Common myeloid progenitor, CD34-positive (primary cell): ENCODE measurements at regions not wholly inside any gene's neighbourhood (a gene's known extent, or its start where the extent isn't known, plus 50 kb on each side); places are given as distances from the start of the nearest gene placed in this dataset.

Experiments
- CTCF ChIA-PET: fragments of 350-600 bp; sonication (Branson Sonifier 250); formaldehyde crosslinking; loops from one replicate; lab custom pipeline; 2021; ENCODE audit warnings: antibody characterized with exemption; lab: Charles Lee
- POLR2A ChIA-PET: fragments of 350-600 bp; sonication (Branson Sonifier 250); formaldehyde crosslinking; loops from one replicate; lab custom pipeline; 2021; ENCODE audit warnings: antibody characterized with exemption; lab: Charles Lee
- DNase-seq, 3 donors: peaks; one replicate each; pipeline versions ENCODE4 v3.0.0 to v3.0.0-alpha.2; 2013
- H3K27ac ChIP-seq, 2 experiments: 1 replicate in 1 of 2; 2 replicates in 1 of 2; pipeline ENCODE4 v1.7.0; 2013; ENCODE audit warnings: inconsistent platforms in 2 of 2, low read length in 2 of 2, mild to moderate bottlenecking in 2 of 2, low read depth in 1 of 2, moderate library complexity in 1 of 2; ENCODE audit not compliant: severe bottlenecking in 2 of 2, insufficient read depth in 1 of 2, poor library complexity in 1 of 2
- H3K27me3 ChIP-seq, 5 experiments: replicated peaks in 2 of 5; 1 replicate in 3 of 5; 2 replicates in 2 of 5; pipeline versions ENCODE4 v1.6.1 to v1.7.0; 2013; ENCODE audit warnings: low read length in 4 of 5, mild to moderate bottlenecking in 2 of 5, moderate library complexity in 2 of 5, inconsistent platforms in 1 of 5; ENCODE audit not compliant: insufficient read depth in 5 of 5, control insufficient read depth in 4 of 5
- H3K36me3 ChIP-seq, 4 experiments: 1 replicate in 2 of 4; 2 replicates in 2 of 4; pipeline versions ENCODE4 v1.6.1 to v1.7.0; 2013; ENCODE audit warnings: low read length in 3 of 4, control low read depth in 1 of 4, mild to moderate bottlenecking in 1 of 4; ENCODE audit not compliant: control insufficient read depth in 4 of 4, insufficient read depth in 4 of 4
- H3K4me1 ChIP-seq, 4 experiments: 1 replicate in 3 of 4; 2 replicates in 1 of 4; pipeline versions ENCODE4 v1.6.1 to v1.7.1; 2013; ENCODE audit warnings: low read length in 3 of 4, mild to moderate bottlenecking in 3 of 4, control low read depth in 1 of 4, inconsistent platforms in 1 of 4, moderate library complexity in 1 of 4; ENCODE audit not compliant: control insufficient read depth in 4 of 4, insufficient read depth in 4 of 4; ENCODE audit errors: control extremely low read depth in 1 of 4
- H3K4me3 ChIP-seq, 7 experiments: 1 replicate in 4 of 7; 2 replicates in 3 of 7; pipeline versions ENCODE4 v1.5.1 to v1.7.0; 2013; ENCODE audit warnings: mild to moderate bottlenecking in 7 of 7, low read length in 6 of 7, moderate library complexity in 6 of 7, inconsistent platforms in 2 of 7, low read depth in 2 of 7, control low read depth in 1 of 7; ENCODE audit not compliant: insufficient read depth in 4 of 7, control insufficient read depth in 1 of 7; ENCODE audit errors: extremely low read depth in 1 of 7
- H3K9me3 ChIP-seq, 5 experiments: 1 replicate in 4 of 5; 2 replicates in 1 of 5; pipeline versions ENCODE4 v1.6.1 to v1.7.1; 2013; ENCODE audit warnings: low read length in 4 of 5, mild to moderate bottlenecking in 2 of 5, inconsistent platforms in 1 of 5, low read depth in 1 of 5, moderate library complexity in 1 of 5; ENCODE audit not compliant: control insufficient read depth in 4 of 5, insufficient read depth in 2 of 5; ENCODE audit errors: control extremely low read depth in 1 of 5
- WGBS: methylation state at CpG from one replicate; pipeline ENCODE4 v1.1.5; 2013; ENCODE audit not compliant: insufficient coverage; 5-methylcytosine and 5-hydroxymethylcytosine counted together

DNA sequence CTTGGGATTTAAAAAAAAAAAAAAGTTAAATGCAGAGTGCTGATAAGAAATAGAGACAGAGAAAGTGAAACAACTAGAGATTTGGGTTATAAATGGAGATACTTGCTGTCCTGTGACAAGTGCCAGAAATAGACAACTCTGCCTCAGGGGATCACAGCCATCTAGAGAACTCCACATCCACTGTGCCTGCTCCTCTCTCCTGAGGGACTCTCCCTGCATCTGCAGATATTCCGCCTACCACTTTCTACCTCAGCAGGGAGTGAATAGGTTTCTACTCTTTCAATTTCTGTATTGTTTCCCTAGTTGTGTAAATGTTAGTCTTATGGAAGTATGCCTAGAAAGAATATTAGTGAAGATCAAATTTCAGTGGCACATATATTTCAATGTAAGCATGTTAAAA, 307.2 kb downstream of the HTR1A start:
- no peaks in the 10 kb centered on the region for H3K36me3 ChIP-seq
- no peaks in the 10 kb centered on the region for H3K27me3 ChIP-seq
- no peak overlapping the region for H3K27ac ChIP-seq
- WGBS, result no CpG with 5 or more reads among the region's 1 CpG
- DNase-seq, result no peak
- ChIA-PET CTCF (no interaction called here), POLR2A (no interaction called here)
- H3K9me3 ChIP-seq, result no peaks in the 10 kb centered on the region
- H3K4me3 ChIP-seq, result no peak overlapping the region
- H3K4me1 ChIP-seq, result no peaks in the 10 kb centered on the region

GRCh38 chr5:63650581-63650980, 311.7 kb downstream of the HTR1A start:
- Histone ChIP-seq H3K36me3 (no peaks in the 10 kb centered on the region), H3K27me3 (no peaks in the 10 kb centered on the region), H3K4me3 (no peak overlapping the region), H3K27ac (no peak overlapping the region), H3K9me3 (no peaks in the 10 kb centered on the region), H3K4me1 (no peaks in the 10 kb centered on the region)
- CTCF ChIA-PET, result no interaction called here
- POLR2A ChIA-PET, result no interaction called here
- no CpG with 5 or more reads among the region's 2 CpGs for WGBS
- no peak for DNase-seq

DNA sequence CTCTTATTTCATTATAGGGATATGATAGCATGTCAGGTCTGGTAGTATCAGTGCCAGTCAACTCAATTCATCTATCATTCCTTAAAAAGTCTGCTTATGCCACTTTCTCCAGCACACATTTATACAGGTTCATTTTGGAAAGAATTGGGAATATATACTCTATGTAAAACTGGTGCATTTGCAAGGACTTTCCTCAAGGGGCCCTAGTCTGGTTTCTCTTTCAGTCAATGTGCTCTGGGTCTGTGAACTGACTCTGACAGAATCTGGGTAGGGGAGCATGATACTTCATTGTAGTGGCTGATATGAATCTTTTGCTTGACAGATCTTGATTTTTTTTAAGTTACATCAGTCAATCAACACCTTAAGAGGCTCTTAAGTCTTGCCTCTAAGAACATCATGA, 313.9 kb downstream of the HTR1A start:
- H3K36me3 ChIP-seq, result no peaks in the 10 kb centered on the region
- no peak for DNase-seq
- ChIA-PET CTCF (no interaction called here), POLR2A (no interaction called here)
- no peaks in the 10 kb centered on the region for H3K27me3 ChIP-seq
- H3K4me1 ChIP-seq, result no peaks in the 10 kb centered on the region
- H3K4me3 ChIP-seq, result no peak overlapping the region
- no peaks in the 10 kb centered on the region for H3K9me3 ChIP-seq
- no peak overlapping the region for H3K27ac ChIP-seq

DNA sequence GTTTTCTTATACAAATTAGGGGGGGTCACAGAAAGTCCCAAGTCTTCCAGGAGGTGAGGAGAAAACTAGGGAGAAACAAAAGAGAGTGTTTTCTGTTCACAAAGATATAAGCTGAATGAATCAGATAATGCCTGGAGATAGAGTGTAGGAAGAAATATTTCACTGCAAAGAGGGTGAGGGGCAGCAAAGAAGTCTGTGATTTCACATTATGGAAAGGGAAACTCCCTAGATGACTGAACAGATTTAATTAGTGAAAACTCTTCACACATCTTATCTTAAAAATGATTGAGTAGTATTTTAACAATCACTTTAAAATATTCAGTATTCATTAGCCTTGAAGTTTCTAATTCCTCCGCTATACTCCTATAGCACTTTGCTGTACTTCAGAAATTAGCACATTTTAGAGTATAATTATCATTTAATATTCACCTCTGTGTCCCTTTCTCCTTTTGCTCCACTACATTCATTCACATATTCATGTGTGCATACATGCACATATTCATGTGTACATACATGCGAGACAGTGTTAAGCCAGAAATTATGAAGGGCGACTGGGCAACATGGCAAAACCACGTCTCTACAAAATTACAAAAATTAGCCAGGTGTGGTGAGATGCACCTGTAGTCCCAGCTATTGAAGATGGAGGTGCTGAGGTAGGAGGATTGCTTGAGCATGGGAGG, 332.2 kb downstream of the HTR1A start:
- Histone ChIP-seq H3K27ac (no peak overlapping the region), H3K4me3 (no peak overlapping the region), H3K27me3 (no peaks in the 10 kb centered on the region), H3K4me1 (no peaks in the 10 kb centered on the region), H3K9me3 (no peaks in the 10 kb centered on the region), H3K36me3 (no peaks in the 10 kb centered on the region)
- CTCF ChIA-PET, result no interaction called here
- 100% methylated on average over 1 of the region's 4 CpGs for WGBS
- no peak for DNase-seq
- POLR2A ChIA-PET, result no interaction called here

- Histone ChIP-seq H3K9me3 (no peaks in the 10 kb centered on the region), H3K4me3 (no peak overlapping the region), H3K36me3 (no peaks in the 10 kb centered on the region), H3K4me1 (no peaks in the 10 kb centered on the region), H3K27me3 (no peaks in the 10 kb centered on the region), H3K27ac (no peak overlapping the region)
- DNase-seq, result no peak
- WGBS, result 100% methylated on average over 1 of the region's 3 CpGs
- ChIA-PET CTCF (no interaction called here), POLR2A (no interaction called here)
Observed at GRCh38 chr5:63613442-63613841, 348.8 kb downstream of the HTR1A start.

DNA sequence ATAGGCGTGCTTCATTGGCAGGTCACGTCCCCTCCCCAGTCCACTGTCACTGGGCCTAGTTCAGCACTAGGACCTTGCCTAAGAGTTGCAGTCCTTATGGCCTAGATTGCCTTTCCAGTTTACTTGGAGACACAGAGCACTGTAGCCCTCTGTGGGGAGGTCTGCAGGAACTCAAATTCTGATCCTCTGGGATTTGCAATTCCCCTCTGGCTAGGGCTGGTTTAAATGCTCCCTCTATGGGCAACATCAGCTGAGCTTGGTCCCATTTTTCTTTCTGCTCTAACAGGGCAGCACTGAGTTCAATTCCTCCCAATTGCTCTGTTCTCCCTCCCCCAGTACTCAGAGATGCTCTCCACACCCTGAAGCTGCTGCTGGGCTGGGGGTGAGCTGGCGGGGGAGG, 358.2 kb downstream of the HTR1A start:
- no peaks in the 10 kb centered on the region for H3K9me3 ChIP-seq
- no peaks in the 10 kb centered on the region for H3K4me1 ChIP-seq
- CTCF ChIA-PET, result no interaction called here
- H3K36me3 ChIP-seq, result no peaks in the 10 kb centered on the region
- WGBS, result 96% methylated on average over 3 of the region's 3 CpGs
- no peak for DNase-seq
- POLR2A ChIA-PET, result no interaction called here
- H3K4me3 ChIP-seq, result no peak overlapping the region
- no peak overlapping the region for H3K27ac ChIP-seq
- H3K27me3 ChIP-seq, result no peaks in the 10 kb centered on the region

GRCh38 chr5:63602971-63603370, 359.3 kb downstream of the HTR1A start:
- CTCF ChIA-PET, result no interaction called here
- DNase-seq, result no peak
- Histone ChIP-seq H3K27me3 (no peaks in the 10 kb centered on the region), H3K4me3 (no peak overlapping the region), H3K27ac (no peak overlapping the region), H3K36me3 (no peaks in the 10 kb centered on the region), H3K4me1 (no peaks in the 10 kb centered on the region), H3K9me3 (no peaks in the 10 kb centered on the region)
- POLR2A ChIA-PET, result no interaction called here
